ENCODE measurements at regions not wholly inside any gene's neighbourhood (a gene's known extent, or its start where the extent isn't known, plus 50 kb on each side); places are given as distances from the start of the nearest gene placed in this dataset.

DNA sequence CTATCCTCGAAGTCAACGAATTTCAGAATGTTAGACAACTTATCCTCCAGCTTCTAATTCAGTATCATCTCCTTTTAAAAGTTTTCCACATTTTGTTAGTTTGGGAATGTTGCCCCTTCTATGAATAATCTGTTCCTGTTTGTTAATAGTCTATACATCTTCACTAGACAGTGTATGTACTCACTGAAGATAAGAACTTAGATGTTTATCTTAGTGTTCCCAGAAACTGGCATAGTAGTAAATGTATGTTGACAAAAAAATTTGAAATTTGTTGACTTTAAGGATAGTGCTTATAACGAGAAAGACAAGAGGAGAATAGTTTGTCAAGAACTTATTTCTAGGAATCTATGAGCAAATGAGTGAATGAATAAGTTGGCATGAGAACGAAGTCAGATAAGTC is 162.0 kb upstream of the GULP1 start:
- H3K9me3 ChIP-seq (ENCODE audit: control insufficient read depth, insufficient read depth, low read length): no peaks in the 10 kb centered on the region
- no peak overlapping the region for H3K4me3 ChIP-seq (ENCODE audit: low read depth, low read length)
- H3K4me1 ChIP-seq (ENCODE audit: control insufficient read depth, insufficient read depth, low read length): no peaks in the 10 kb centered on the region
- no peaks in the 10 kb centered on the region for H3K27me3 ChIP-seq (ENCODE audit: control insufficient read depth, insufficient read depth, low read length)
- H3K36me3 ChIP-seq (ENCODE audit: control insufficient read depth, insufficient read depth, low read length): no peaks in the 10 kb centered on the region
- H3K9ac ChIP-seq (ENCODE audit: low read depth, low read length): no peak overlapping the region

DNA sequence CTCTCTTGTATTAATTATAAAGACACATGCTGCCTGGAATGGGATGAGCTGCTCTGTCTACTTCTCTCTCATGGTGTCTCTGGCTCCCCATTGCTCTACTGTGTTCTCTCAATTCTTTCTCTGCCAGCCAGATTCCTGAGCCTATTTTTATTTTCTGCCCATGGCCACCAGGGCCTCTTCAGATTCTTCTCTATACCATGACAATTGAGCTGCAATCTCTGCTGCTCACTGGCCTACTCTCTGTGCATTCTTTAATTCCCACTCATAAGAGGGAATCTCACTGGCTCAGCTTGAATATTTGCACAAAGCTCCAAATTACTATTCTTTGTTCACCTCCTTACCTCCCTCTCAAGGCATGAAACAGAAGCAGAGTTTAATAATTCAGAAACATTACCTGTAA is 161.4 kb upstream of the GULP1 start:
- Histone ChIP-seq H3K4me1 (ENCODE audit: control insufficient read depth, insufficient read depth, low read length) (no peaks in the 10 kb centered on the region), H3K27me3 (ENCODE audit: control insufficient read depth, insufficient read depth, low read length) (no peaks in the 10 kb centered on the region), H3K4me3 (ENCODE audit: low read depth, low read length) (no peak overlapping the region), H3K36me3 (ENCODE audit: control insufficient read depth, insufficient read depth, low read length) (no peaks in the 10 kb centered on the region), H3K9me3 (ENCODE audit: control insufficient read depth, insufficient read depth, low read length) (no peaks in the 10 kb centered on the region), H3K9ac (ENCODE audit: low read depth, low read length) (no peak overlapping the region)

DNA sequence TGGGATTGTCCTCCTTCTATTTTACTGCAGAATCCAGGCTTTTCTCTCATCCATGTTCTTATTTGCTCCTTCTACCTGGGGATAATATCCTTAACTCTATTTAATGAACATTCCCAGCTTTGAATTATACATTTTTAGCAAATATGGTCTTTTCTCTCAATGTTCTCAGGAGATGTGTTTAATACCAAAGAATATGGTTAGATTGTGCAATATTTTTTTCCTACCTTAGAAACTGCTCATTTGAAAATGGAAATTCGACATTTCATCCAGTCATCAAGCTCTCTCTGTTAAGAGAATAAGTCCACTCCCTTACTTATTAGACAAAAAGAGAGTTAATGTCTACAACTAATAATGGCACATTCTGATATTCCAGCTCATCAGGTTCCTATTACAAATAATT is 160.4 kb upstream of the GULP1 start:
- no peaks in the 10 kb centered on the region for H3K4me1 ChIP-seq (ENCODE audit: control insufficient read depth, insufficient read depth, low read length)
- no peaks in the 10 kb centered on the region for H3K27me3 ChIP-seq (ENCODE audit: control insufficient read depth, insufficient read depth, low read length)
- H3K9ac ChIP-seq (ENCODE audit: low read depth, low read length): no peak overlapping the region
- H3K36me3 ChIP-seq (ENCODE audit: control insufficient read depth, insufficient read depth, low read length): no peaks in the 10 kb centered on the region
- no peaks in the 10 kb centered on the region for H3K9me3 ChIP-seq (ENCODE audit: control insufficient read depth, insufficient read depth, low read length)
- H3K4me3 ChIP-seq (ENCODE audit: low read depth, low read length): no peak overlapping the region

DNA sequence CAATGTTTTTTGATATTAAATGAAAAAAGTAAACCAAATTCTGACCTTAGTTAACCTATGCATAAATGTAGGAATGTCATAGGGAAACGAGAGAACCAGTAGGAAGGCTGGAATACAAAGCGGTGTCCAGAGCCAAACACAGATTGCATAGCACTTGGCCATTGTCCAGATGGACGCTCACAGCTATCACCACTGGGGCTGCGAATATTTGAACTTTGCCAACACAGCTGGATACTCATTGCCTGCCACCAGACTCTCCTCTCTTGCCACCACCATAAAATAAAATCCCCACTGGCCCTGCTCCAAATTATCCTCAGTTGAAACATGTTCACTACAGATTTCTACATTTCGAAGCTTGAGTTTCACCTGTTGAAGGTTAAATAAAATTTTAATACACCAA is 159.3 kb upstream of the GULP1 start:
- Histone ChIP-seq H3K4me1 (ENCODE audit: control insufficient read depth, insufficient read depth, low read length) (no peaks in the 10 kb centered on the region), H3K4me3 (ENCODE audit: low read depth, low read length) (no peak overlapping the region), H3K9ac (ENCODE audit: low read depth, low read length) (no peak overlapping the region), H3K27me3 (ENCODE audit: control insufficient read depth, insufficient read depth, low read length) (no peaks in the 10 kb centered on the region), H3K36me3 (ENCODE audit: control insufficient read depth, insufficient read depth, low read length) (no peaks in the 10 kb centered on the region), H3K9me3 (ENCODE audit: control insufficient read depth, insufficient read depth, low read length) (no peaks in the 10 kb centered on the region)

DNA sequence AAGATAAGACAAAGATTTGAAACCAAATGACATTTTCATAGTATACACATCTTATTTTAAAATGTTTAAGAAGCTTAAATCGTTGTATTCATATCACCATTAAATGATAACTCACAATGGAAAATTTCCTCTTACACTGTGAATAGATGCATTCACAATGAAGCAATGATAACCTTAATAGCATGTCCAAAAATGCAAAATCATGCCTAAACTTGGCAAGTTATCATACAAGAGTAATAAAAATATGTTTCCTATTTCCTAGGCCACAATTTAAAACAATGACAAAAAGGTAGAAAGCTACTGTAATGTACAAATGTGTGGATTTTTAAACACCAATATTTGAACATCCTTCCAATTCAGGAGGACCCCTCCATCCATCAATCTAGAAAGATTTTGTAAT is 157.4 kb upstream of the GULP1 start:
- Histone ChIP-seq H3K36me3 (ENCODE audit: control insufficient read depth, insufficient read depth, low read length) (no peaks in the 10 kb centered on the region), H3K4me3 (ENCODE audit: low read depth, low read length) (no peak overlapping the region), H3K9me3 (ENCODE audit: control insufficient read depth, insufficient read depth, low read length) (no peaks in the 10 kb centered on the region), H3K27me3 (ENCODE audit: control insufficient read depth, insufficient read depth, low read length) (no peaks in the 10 kb centered on the region), H3K4me1 (ENCODE audit: control insufficient read depth, insufficient read depth, low read length) (no peaks in the 10 kb centered on the region), H3K9ac (ENCODE audit: low read depth, low read length) (no peak overlapping the region)

DNA sequence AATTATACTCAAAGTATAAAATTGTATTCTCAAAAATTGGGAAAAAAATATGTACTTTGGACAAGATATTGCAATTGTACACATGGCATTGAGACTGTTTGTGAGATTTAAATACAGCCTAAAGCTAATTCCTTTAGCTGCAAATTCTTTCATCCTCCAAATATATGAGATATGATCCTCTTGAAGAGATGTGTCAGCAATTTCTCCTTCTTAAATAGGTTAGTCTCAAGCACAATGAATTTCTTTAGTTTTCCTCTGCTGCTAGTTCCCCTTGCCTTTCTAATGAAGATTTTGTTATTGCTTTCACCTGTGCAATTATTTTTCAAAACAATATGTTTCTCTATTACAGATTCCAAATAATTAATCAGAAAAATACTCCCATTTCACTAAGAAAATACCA is 153.4 kb upstream of the GULP1 start:
- Histone ChIP-seq H3K4me1 (ENCODE audit: control insufficient read depth, insufficient read depth, low read length) (no peaks in the 10 kb centered on the region), H3K27me3 (ENCODE audit: control insufficient read depth, insufficient read depth, low read length) (no peaks in the 10 kb centered on the region), H3K9ac (ENCODE audit: low read depth, low read length) (no peak overlapping the region), H3K36me3 (ENCODE audit: control insufficient read depth, insufficient read depth, low read length) (no peaks in the 10 kb centered on the region), H3K4me3 (ENCODE audit: low read depth, low read length) (no peak overlapping the region), H3K9me3 (ENCODE audit: control insufficient read depth, insufficient read depth, low read length) (no peaks in the 10 kb centered on the region)

DNA sequence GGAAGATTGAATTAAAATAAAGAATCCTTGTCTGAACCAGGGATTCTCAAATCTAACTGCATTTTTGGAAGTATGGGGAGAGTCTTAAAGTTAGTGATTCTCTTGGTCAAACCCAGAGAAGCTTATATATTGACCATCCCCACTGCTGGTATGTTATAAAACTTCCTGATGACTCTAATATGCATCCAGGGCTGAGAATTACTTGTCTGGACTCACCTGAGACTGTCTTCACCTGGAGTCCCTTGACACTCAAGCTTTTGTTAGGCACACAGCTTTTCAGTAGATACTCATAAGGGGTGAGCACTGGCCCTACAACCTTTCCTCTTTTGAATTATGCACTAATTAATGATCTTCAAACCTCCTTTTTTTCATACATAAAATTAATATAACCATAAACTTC is 149.6 kb upstream of the GULP1 start:
- H3K4me3 ChIP-seq (ENCODE audit: low read depth, low read length): no peak overlapping the region
- H3K9me3 ChIP-seq (ENCODE audit: control insufficient read depth, insufficient read depth, low read length): no peaks in the 10 kb centered on the region
- H3K4me1 ChIP-seq (ENCODE audit: control insufficient read depth, insufficient read depth, low read length): no peaks in the 10 kb centered on the region
- H3K27me3 ChIP-seq (ENCODE audit: control insufficient read depth, insufficient read depth, low read length): no peaks in the 10 kb centered on the region
- H3K9ac ChIP-seq (ENCODE audit: low read depth, low read length): no peak overlapping the region
- H3K36me3 ChIP-seq (ENCODE audit: control insufficient read depth, insufficient read depth, low read length): no peaks in the 10 kb centered on the region

DNA sequence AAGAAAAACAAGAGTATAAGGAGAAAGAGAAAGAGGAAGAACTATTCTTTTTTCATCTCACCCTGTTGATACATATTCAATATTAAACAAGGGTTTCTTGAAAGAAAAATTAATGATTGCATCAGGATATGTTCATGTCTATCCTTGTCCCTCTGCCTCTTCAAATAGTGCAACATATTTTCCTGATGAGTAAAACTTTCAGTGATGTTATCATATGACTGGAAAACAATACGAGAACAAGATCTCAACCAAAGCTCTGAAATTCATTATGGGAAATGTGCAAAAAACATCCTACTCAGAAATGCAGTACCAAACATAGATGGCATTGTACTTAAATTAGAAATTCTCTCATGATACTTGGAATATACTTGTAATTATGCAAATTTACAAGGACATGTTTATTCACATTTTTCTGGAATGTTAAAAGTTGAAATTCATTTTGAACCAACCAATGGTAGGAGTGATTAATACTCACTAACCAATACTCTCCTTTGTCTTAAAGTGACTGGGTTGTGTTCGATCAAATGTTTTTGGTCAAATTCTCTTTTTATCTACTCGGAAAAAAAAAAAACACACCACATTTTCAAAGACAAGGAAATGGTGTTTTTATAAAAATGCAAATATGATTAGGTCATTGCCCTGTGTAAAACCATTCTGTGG is 148.9 kb upstream of the GULP1 start:
- H3K4me1 ChIP-seq (ENCODE audit: control insufficient read depth, insufficient read depth, low read length): no peaks in the 10 kb centered on the region
- H3K27me3 ChIP-seq (ENCODE audit: control insufficient read depth, insufficient read depth, low read length): no peaks in the 10 kb centered on the region
- H3K4me3 ChIP-seq (ENCODE audit: low read depth, low read length): no peak overlapping the region
- H3K9ac ChIP-seq (ENCODE audit: low read depth, low read length): no peak overlapping the region
- no peaks in the 10 kb centered on the region for H3K9me3 ChIP-seq (ENCODE audit: control insufficient read depth, insufficient read depth, low read length)
- H3K36me3 ChIP-seq (ENCODE audit: control insufficient read depth, insufficient read depth, low read length): no peaks in the 10 kb centered on the region

DNA sequence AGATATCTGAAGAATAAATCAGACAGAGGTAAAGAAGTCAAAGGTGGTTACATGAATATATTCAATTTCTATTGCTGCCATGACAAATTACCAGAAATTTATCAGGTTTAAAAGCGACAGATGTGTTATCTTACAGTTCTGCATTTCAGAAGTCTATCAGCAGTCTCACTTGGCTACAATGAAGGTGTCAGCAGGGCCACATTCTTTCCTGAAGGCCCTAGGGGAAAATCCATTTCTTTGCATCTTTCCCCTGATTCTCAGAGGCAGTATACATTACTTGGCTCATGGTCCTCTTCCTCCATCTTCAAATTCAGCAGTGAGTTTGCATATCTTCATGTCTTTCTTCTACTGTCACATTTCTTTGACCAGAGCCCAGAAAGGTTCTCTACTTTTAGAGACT is 145.8 kb upstream of the GULP1 start:
- Histone ChIP-seq H3K36me3 (ENCODE audit: control insufficient read depth, insufficient read depth, low read length) (no peaks in the 10 kb centered on the region), H3K4me1 (ENCODE audit: control insufficient read depth, insufficient read depth, low read length) (no peaks in the 10 kb centered on the region), H3K4me3 (ENCODE audit: low read depth, low read length) (no peak overlapping the region), H3K27me3 (ENCODE audit: control insufficient read depth, insufficient read depth, low read length) (no peaks in the 10 kb centered on the region), H3K9me3 (ENCODE audit: control insufficient read depth, insufficient read depth, low read length) (no peaks in the 10 kb centered on the region), H3K9ac (ENCODE audit: low read depth, low read length) (no peak overlapping the region)

DNA sequence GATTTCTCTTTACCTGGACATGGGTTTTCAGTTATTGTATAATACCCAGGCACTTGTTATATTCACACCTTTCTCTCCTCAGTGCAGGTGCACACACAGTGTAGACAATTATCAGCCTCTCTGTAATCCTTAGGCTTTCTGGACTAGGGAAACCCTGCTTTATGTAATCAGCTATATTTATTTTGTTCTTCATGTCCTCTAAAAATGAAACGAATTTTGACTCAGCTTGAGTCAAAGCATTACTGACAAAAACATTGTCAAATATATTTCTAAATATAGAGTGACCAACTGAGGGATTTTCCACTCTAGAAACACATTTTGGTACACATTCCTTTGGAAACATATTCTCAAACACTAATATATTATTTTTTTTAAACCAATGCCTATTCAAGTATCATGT is 144.8 kb upstream of the GULP1 start:
- no peaks in the 10 kb centered on the region for H3K9me3 ChIP-seq (ENCODE audit: control insufficient read depth, insufficient read depth, low read length)
- no peaks in the 10 kb centered on the region for H3K27me3 ChIP-seq (ENCODE audit: control insufficient read depth, insufficient read depth, low read length)
- no peak overlapping the region for H3K9ac ChIP-seq (ENCODE audit: low read depth, low read length)
- H3K4me3 ChIP-seq (ENCODE audit: low read depth, low read length): no peak overlapping the region
- no peaks in the 10 kb centered on the region for H3K36me3 ChIP-seq (ENCODE audit: control insufficient read depth, insufficient read depth, low read length)
- H3K4me1 ChIP-seq (ENCODE audit: control insufficient read depth, insufficient read depth, low read length): no peaks in the 10 kb centered on the region

DNA sequence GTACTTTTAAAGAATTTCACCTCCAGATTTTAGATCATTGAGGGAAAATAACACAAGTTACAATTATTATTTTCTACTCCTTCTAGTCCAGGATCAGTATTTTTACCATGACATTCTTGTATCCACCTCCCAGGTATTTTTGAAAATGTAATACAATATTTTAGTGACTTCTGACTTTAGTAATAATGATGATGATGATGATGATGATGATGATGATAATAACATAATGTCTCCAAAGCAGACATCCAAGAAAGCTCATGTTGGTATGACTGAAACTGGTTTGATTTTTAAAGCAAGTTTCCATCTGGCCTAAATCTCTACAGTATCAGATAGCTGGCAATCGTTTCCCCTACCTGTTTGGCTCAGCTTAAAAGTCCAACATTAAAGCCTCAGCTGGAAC is 140.0 kb upstream of the GULP1 start:
- Histone ChIP-seq H3K9me3 (ENCODE audit: control insufficient read depth, insufficient read depth, low read length) (no peaks in the 10 kb centered on the region), H3K9ac (ENCODE audit: low read depth, low read length) (no peak overlapping the region), H3K27me3 (ENCODE audit: control insufficient read depth, insufficient read depth, low read length) (no peaks in the 10 kb centered on the region), H3K4me3 (ENCODE audit: low read depth, low read length) (no peak overlapping the region), H3K36me3 (ENCODE audit: control insufficient read depth, insufficient read depth, low read length) (no peaks in the 10 kb centered on the region), H3K4me1 (ENCODE audit: control insufficient read depth, insufficient read depth, low read length) (no peaks in the 10 kb centered on the region)

DNA sequence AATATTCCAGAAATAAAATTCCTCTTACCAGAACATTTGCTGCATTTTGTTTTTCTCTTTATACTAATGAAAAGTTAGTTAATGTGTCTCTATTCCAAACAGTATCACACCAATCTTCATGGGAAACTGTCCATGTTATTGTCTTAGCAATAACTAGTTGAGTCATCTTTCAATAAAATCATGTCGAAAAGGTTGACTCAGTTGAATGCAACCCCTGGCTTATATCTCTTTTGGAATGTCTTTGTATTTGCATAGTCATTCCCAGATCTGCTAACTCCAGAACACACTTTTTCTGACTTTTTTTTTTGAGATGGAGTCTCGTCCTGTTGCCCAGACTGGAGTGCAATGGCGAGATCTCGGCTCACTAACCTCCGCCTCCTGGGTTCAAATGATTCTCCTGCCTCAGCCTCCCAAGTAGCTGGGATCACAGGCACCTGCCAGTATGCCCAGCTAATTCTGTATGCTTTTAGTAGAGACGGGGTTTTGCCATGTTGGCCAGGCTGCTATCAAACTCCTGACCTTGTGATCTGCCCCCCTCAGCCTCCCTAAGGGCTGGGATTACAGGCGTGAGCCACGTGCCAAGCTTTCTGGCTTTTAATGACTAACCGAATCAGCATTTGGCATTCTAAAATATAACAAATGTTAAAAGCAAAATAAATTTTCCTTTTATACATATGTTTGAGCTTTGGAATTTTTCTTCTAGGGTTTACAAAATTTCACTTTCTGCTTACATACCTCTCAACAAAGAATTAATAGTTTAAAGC is 133.2 kb upstream of the GULP1 start:
- Histone ChIP-seq H3K36me3 (ENCODE audit: control insufficient read depth, insufficient read depth, low read length) (no peaks in the 10 kb centered on the region), H3K4me1 (ENCODE audit: control insufficient read depth, insufficient read depth, low read length) (no peaks in the 10 kb centered on the region)

More for the DNA sequence above, 133.2 kb upstream of the GULP1 start:
- Histone ChIP-seq H3K27me3 (ENCODE audit: control insufficient read depth, insufficient read depth, low read length) (no peaks in the 10 kb centered on the region), H3K4me3 (ENCODE audit: low read depth, low read length) (no peak overlapping the region), H3K9me3 (ENCODE audit: control insufficient read depth, insufficient read depth, low read length) (no peaks in the 10 kb centered on the region), H3K9ac (ENCODE audit: low read depth, low read length) (no peak overlapping the region)
